Transverse colon (tissue), 4 donors: ENCODE measurements at regions not wholly inside any gene's neighbourhood (a gene's known extent, or its start where the extent isn't known, plus 50 kb on each side); places are given as distances from the start of the nearest gene placed in this dataset.

Source experiments
- CTCF ChIP-seq, 5 experiments: fragments of 200-600 bp in 3 of 5; fragments of 450-650 bp in 2 of 5; sonication (generic) in 3 of 5; IDR thresholded peaks; 1 replicate in 2 of 5; 2 replicates in 3 of 5; pipeline ENCODE4 v1.5.1; 2016 to 2017; ENCODE audit warnings: antibody characterized with exemption in 5 of 5, inconsistent platforms in 3 of 5, mild to moderate bottlenecking in 2 of 5, moderate library complexity in 1 of 5
- EP300 ChIP-seq: sonication (generic); formaldehyde crosslinking; IDR thresholded peaks from one replicate; pipeline ENCODE4 v1.6.1; 2017; ENCODE audit warnings: antibody characterized with exemption, low read depth
- POLR2AphosphoS5 ChIP-seq, 3 donors: sonication (generic); formaldehyde crosslinking; IDR thresholded peaks; one replicate each; pipeline ENCODE4 v1.6.1; 2016; ENCODE audit warnings: antibody characterized with exemption in 3 of 3

GRCh38 chr11:106179048-106179447 is 101.6 kb downstream of the AASDHPPT start:
- TF ChIP-seq POLR2AphosphoS5 (IDR thresholded peaks at IDR 0.05): no peak
- no peak for TF ChIP-seq EP300
- no peak for TF ChIP-seq CTCF (IDR thresholded peaks at IDR 0.05)
